Activated CD8-positive, alpha-beta T cell treated with anti-CD3 and anti-CD28 coated beads, Interleukin-2, amount 10 ng/mL, durations not matched to agents 7 days and 5 days (primary cell): ENCODE measurements at regions not wholly inside any gene's neighbourhood (a gene's known extent, or its start where the extent isn't known, plus 50 kb on each side); places are given as distances from the start of the nearest gene placed in this dataset.

Experiments
- ATAC-seq: fragments of 150-1000 bp; cut with Tn5 transposase; one replicate; pipeline ENCODE4 v1.10.0; 2021; ENCODE audit warnings: moderate library complexity
- CTCF ChIA-PET: fragments of 350-600 bp; sonication (Branson Sonifier 250); formaldehyde crosslinking; loops from one replicate; lab custom pipeline; 2021; ENCODE audit warnings: antibody characterized with exemption; lab: Charles Lee
- POLR2A ChIA-PET: fragments of 350-600 bp; sonication (Branson Sonifier 250); formaldehyde crosslinking; loops from one replicate; lab custom pipeline; 2021; ENCODE audit warnings: antibody characterized with exemption; lab: Charles Lee
- DNase-seq: peaks from one replicate; pipeline ENCODE4 v3.0.0-alpha.2; 2020
- H3K27ac Mint-ChIP-seq: one replicate; pipeline ENCODE4 v1.8.0; 2021; ENCODE audit warnings: mild to moderate bottlenecking, mixed read lengths
- H3K27me3 Mint-ChIP-seq: one replicate; pipeline ENCODE4 v1.8.0; 2021; ENCODE audit warnings: low read depth, mixed read lengths
- H3K36me3 Mint-ChIP-seq: one replicate; pipeline ENCODE4 v1.8.0; 2021; ENCODE audit warnings: low read depth, mixed read lengths
- H3K4me1 Mint-ChIP-seq: one replicate; pipeline ENCODE4 v1.8.0; 2021; ENCODE audit warnings: low read depth, mixed read lengths
- H3K4me3 Mint-ChIP-seq: one replicate; pipeline ENCODE4 v1.8.0; 2021; ENCODE audit warnings: mild to moderate bottlenecking, mixed read lengths
- H3K9me3 Mint-ChIP-seq: one replicate; pipeline ENCODE4 v1.8.0; 2022; ENCODE audit warnings: mixed read lengths; ENCODE audit not compliant: insufficient read depth

DNA sequence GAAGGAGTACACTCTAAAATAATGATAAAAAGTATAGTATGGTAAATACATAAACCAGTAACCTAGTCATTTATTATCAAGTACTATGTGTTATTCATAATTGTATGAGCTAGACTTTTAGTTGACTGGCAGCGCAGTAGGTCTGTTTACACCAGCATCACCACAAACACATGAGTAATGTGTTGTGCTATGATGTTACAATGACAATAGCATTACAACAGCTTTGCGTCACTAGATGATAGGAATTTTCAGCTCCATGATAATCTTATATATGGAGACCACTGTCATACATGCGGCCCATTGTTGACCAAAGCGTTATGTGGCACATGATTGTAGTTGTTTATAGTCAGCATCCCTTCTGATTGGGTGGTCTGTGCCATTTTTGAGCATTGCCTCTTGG, 138.9 kb upstream of the UBE2E1 start:
- CTCF ChIA-PET: no interaction called here
- Mint-ChIP-seq H3K4me1 (no peaks in the 10 kb centered on the region), H3K27me3 (peaks cover 10% of the 10 kb centered on the region), H3K9me3 (no peaks in the 10 kb centered on the region), H3K27ac (no peak overlapping the region), H3K36me3 (no peaks in the 10 kb centered on the region), H3K4me3 (no peak overlapping the region)
- POLR2A ChIA-PET: no interaction called here
- no peak for DNase-seq
- ATAC-seq: no peak

DNA sequence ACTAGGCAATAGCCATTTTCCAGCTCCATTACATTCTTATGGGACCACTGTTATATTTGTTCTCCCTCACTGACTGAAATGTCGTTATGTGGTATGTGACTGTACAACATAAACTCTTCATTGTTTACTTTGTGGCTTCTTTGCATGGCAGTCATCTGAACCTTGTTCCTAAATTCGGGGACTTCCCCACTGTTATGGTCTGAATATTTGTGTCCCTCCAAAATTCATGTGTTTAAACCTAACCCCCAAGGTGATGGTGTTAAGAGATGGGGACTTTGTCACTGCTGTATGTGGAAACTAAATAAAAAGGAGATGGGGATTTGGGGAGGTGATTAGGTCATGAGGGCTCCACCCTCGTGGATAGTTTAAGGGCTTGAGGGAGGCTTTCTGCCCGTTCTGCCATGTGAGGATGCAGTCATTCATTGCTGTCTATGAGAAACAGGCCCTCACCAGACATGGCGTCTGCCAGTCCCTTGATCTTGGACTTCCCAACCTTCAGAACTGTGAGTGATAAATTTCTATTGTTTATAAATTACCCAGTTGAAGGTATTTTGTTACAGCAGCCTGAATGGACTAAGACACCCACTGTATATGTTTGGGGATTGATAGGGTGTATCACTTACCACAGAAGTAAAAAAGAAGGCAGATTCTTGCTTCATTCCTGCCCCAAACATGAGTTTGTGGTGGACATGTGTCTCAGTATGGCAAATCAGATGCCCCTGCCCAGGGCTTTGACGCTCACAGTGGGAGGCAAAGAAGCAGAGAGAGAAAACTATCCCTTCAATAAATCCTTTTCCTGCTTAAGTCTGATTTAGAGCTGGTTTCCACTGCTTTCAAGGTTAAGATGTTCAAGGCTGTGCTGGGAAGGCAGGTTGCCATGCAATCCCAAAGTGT, 138.0 kb upstream of the UBE2E1 start:
- ATAC-seq (no peak), DNase-seq (no peak)
- no peak overlapping the region for H3K27ac Mint-ChIP-seq
- H3K27me3 Mint-ChIP-seq: peaks cover 10% of the 10 kb centered on the region
- H3K4me3 Mint-ChIP-seq: no peak overlapping the region
- ChIA-PET POLR2A (no interaction called here), CTCF (no interaction called here)
- H3K36me3 Mint-ChIP-seq: no peaks in the 10 kb centered on the region
- H3K4me1 Mint-ChIP-seq: no peaks in the 10 kb centered on the region
- no peaks in the 10 kb centered on the region for H3K9me3 Mint-ChIP-seq

GRCh38 chr3:23668430-23668904, 137.3 kb upstream of the UBE2E1 start:
- DNase-seq: no peak
- H3K27me3 Mint-ChIP-seq: peaks cover 12% of the 10 kb centered on the region
- ATAC-seq: no peak
- H3K4me3 Mint-ChIP-seq: no peak overlapping the region
- CTCF ChIA-PET: no interaction called here
- no peaks in the 10 kb centered on the region for H3K36me3 Mint-ChIP-seq
- no peaks in the 10 kb centered on the region for H3K4me1 Mint-ChIP-seq
- no peaks in the 10 kb centered on the region for H3K9me3 Mint-ChIP-seq
- POLR2A ChIA-PET: no interaction called here
- H3K27ac Mint-ChIP-seq: no peak overlapping the region

DNA sequence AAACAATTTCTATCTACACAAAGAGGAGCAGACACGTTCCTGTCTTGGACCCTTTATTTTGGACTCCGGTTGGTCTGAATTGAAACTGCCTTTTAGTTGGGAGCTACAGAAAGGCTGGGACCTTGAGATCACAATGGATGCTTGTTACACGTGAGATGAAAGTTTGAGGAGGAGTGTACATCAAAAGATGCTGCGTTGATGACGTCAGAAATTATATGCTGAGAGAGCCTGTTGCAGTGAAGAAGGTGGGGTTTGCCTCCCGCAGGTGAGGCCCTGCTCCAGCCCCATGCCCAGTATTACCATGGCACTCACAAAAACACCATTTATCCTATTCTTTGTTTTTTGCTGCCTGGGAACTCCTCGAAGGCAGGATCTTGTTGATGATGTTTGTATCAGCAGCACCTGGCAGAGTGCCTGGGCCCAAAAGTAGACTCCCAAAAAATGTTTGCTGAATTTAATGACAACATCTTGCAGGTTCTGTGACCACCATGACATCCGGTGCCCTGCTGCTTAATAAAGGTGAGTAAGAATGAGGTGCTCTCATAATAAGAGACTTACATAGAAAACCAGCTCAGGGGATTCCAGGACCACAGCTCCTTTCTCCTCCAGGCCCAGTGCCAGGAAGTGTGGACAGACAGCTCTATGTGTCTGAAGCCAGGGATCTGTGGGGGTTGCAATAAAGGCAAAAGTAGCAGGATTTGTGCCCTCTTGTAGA, 136.1 kb upstream of the UBE2E1 start:
- DNase-seq: no peak
- ChIA-PET POLR2A (no interaction called here), CTCF (no interaction called here)
- no peaks in the 10 kb centered on the region for H3K4me1 Mint-ChIP-seq
- peaks cover 15% of the 10 kb centered on the region for H3K27me3 Mint-ChIP-seq
- no peak overlapping the region for H3K4me3 Mint-ChIP-seq
- ATAC-seq: no peak
- no peaks in the 10 kb centered on the region for H3K36me3 Mint-ChIP-seq
- H3K27ac Mint-ChIP-seq: no peak overlapping the region
- H3K9me3 Mint-ChIP-seq: no peaks in the 10 kb centered on the region

DNA sequence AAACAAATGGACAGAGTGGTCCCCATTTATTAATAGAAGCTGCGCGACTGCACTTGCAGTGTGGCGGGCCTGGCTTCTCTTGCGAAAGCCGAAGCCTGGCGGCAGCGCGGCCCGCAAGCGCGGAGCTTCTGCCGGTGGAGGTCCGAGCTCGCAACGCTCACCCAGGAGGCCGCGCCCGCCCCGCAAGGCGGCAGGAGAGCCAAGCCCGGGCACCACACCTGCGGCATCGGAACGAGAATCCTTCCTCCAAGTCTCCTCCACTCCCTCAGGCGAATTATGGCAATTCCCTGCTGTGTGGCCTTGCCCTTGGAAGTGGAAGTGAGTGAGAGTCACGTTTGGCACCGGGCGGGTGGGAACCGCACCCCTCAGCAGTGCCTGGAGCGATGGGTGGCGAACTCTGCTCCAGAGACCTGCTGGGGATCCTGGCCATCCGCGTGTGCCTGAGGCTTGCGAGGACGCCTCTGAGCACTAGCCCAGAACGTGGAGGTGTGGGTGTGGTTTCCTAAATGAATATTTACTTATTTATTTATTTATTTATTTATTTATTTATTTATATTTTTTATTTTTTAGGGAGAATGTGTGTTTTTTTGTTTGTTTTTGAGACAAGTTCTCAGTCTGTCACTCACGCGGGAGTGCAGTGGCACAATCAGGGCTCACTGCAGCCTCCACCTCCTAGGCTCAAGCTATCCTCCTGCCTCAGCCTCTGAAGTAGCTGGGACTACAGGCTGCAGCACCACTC, 133.7 kb upstream of the UBE2E1 start:
- no peak overlapping the region for H3K4me3 Mint-ChIP-seq

GRCh38 chr3:23672628-23673027, 133.1 kb upstream of the UBE2E1 start:
- H3K4me3 Mint-ChIP-seq: no peak overlapping the region
- no peak overlapping the region for H3K27ac Mint-ChIP-seq
- no peaks in the 10 kb centered on the region for H3K9me3 Mint-ChIP-seq
- DNase-seq: no peak
- ATAC-seq: no peak
- peaks cover 15% of the 10 kb centered on the region for H3K27me3 Mint-ChIP-seq
- no peaks in the 10 kb centered on the region for H3K4me1 Mint-ChIP-seq
- ChIA-PET POLR2A (no interaction called here), CTCF (no interaction called here)
- no peaks in the 10 kb centered on the region for H3K36me3 Mint-ChIP-seq

More for the DNA sequence above, 133.7 kb upstream of the UBE2E1 start:
- H3K36me3 Mint-ChIP-seq: no peaks in the 10 kb centered on the region
- no peaks in the 10 kb centered on the region for H3K9me3 Mint-ChIP-seq
- DNase-seq: no peak
- ChIA-PET POLR2A (no interaction called here), CTCF (no interaction called here)
- peaks cover 15% of the 10 kb centered on the region for H3K27me3 Mint-ChIP-seq
- no peaks in the 10 kb centered on the region for H3K4me1 Mint-ChIP-seq
- no peak for ATAC-seq
- H3K27ac Mint-ChIP-seq: no peak overlapping the region

DNA sequence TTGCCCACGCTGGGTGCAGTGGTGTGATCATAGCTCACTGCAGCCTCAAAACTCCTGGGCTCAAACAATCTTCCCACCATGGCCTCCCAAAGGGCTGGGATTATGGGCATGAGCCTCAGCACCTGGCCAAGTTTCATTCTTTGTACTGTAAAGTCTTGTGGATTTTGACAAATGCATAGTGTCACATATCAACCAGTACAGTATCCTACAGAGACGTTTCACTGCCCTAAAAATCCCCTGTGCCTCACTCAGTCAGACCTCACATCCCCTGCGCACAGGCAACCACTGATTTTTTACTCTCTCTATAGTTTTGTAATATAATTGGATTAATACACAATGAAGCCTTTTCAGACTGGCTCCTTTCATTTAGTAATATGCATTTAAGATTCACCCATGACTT, 130.7 kb upstream of the UBE2E1 start:
- DNase-seq (no peak), ATAC-seq (no peak)
- POLR2A ChIA-PET: no interaction called here
- CTCF ChIA-PET: interaction anchor here (0.6 kb wide), 1 partner anchor 19 kb away, joined by 3 read pairs; no protein-coding TSS in a partner anchor
- peaks cover 12% of the 10 kb centered on the region for H3K27me3 Mint-ChIP-seq
- no peaks in the 10 kb centered on the region for H3K36me3 Mint-ChIP-seq
- H3K9me3 Mint-ChIP-seq: peaks cover 7% of the 10 kb centered on the region
- no peak overlapping the region for H3K27ac Mint-ChIP-seq
- no peak overlapping the region for H3K4me3 Mint-ChIP-seq
- H3K4me1 Mint-ChIP-seq: no peaks in the 10 kb centered on the region

DNA sequence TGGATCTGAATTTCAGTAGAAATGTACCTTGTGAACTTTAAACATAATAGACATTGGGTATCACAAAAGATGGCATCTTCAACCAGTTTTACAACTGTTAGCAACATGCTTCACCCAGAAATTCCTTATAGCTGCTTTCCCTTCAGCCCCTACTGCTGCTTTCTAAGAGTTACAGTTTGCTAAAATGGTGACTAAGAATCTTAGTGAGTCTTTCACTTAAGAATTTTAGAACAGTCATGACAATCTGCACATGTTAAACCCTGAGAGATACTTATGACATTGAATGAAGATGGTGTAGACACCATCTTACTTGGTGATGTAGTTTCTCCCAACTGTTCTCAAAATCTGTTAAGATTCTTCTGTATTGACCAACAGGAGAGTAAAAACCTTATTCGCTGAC, 129.7 kb upstream of the UBE2E1 start:
- POLR2A ChIA-PET: no interaction called here
- Mint-ChIP-seq H3K27me3 (peaks cover 7% of the 10 kb centered on the region), H3K4me3 (no peak overlapping the region), H3K9me3 (peaks cover 7% of the 10 kb centered on the region), H3K36me3 (no peaks in the 10 kb centered on the region), H3K27ac (no peak overlapping the region), H3K4me1 (no peaks in the 10 kb centered on the region)
- DNase-seq (no peak), ATAC-seq (no peak)
- CTCF ChIA-PET: no interaction called here

DNA sequence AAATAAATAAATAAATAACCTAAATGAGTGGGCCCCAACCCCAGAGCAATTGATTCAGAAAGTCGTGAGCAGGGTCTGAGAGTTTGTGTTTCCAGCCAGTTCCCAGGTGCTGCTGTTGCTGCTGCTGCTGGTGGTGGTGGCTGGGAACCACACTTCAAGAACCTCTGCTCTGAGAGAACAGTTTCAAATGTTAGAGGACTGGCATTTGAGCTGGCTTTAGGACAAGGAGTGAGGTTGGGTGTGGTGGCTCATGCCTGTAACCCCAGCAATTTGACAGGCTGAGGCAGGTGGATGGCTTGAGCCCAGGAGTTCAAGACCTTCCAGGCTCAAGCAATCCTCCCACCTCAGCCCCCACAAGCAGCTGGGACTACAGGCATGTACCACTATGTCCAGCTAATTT, 123.1 kb upstream of the UBE2E1 start:
- no peaks in the 10 kb centered on the region for H3K36me3 Mint-ChIP-seq
- H3K9me3 Mint-ChIP-seq: peaks cover 9% of the 10 kb centered on the region
- POLR2A ChIA-PET: no interaction called here
- H3K4me1 Mint-ChIP-seq: no peaks in the 10 kb centered on the region
- H3K27me3 Mint-ChIP-seq: no peaks in the 10 kb centered on the region
- no peak overlapping the region for H3K27ac Mint-ChIP-seq
- no peak overlapping the region for H3K4me3 Mint-ChIP-seq
- CTCF ChIA-PET: no interaction called here
- DNase-seq: no peak
- no peak for ATAC-seq

DNA sequence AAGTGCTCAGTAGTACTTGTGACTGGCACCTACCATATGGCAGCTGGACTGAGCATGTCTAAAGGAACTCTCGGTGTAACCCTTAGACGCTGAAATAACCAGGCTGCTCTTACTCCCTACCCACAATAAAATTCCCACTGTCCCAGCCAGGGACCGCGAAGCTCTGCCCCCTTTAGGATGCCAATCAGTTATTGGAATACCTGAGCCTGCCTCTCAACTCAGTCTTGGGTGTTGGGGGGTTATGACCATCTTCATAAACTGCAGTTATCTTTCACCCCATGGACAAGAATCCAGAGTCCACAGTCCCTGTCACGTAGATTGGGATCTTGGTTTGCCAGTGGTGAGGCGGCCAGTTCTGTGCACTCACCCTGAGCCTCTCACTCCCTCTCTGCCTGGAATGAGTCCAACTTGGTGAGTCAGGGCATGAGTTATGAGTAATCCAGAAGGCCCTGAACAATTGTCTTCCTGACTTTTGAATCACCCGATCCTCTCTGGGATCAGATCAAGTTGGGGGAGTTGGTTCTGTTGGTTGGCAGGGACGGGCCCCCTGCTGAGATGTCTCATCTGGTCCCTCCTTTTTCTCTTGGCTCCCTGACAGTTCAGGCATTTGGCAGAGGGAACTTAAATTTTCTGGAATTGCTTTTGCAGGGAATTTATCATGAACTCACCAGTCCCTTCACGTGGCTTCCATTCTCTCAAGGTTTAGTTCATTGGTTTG, 120.1 kb upstream of the UBE2E1 start:
- no peak overlapping the region for H3K27ac Mint-ChIP-seq

DNA sequence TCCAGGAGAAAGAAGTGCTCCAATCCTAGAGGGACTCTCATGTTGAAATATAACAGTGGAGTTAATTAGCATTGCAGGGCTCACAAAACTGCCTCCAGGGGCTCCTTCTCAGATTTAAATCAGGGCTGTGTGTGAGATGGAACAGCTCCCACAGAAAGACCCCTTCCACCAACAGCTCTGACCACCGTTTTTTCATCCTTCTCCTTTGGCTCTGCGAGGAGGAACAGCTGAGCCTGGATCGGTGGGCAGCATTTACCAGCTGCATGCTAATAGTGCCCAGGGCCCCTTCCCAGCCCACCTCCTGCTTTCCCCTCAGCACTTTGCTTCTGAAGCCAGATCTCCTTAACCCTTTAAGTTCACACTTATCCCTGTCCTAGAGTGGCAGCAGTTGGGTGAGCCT, 119.2 kb upstream of the UBE2E1 start:
- Mint-ChIP-seq H3K9me3 (peaks cover 6% of the 10 kb centered on the region), H3K4me3 (no peak overlapping the region), H3K36me3 (no peaks in the 10 kb centered on the region), H3K27me3 (no peaks in the 10 kb centered on the region), H3K27ac (no peak overlapping the region), H3K4me1 (peaks cover 9% of the 10 kb centered on the region)
- ATAC-seq: no peak
- CTCF ChIA-PET: no interaction called here
- POLR2A ChIA-PET: no interaction called here
- no peak for DNase-seq

More for the DNA sequence above, 120.1 kb upstream of the UBE2E1 start:
- Mint-ChIP-seq H3K4me3 (no peak overlapping the region), H3K9me3 (peaks cover 6% of the 10 kb centered on the region), H3K27me3 (no peaks in the 10 kb centered on the region), H3K4me1 (peaks cover 1% of the 10 kb centered on the region), H3K36me3 (no peaks in the 10 kb centered on the region)
- DNase-seq (no peak), ATAC-seq (no peak)
- ChIA-PET CTCF (no interaction called here), POLR2A (no interaction called here)
